Lower leg skin (tissue), 3 donors: ENCODE measurements at regions not wholly inside any gene's neighbourhood (a gene's known extent, or its start where the extent isn't known, plus 50 kb on each side); places are given as distances from the start of the nearest gene placed in this dataset.

Experiments used
- CTCF ChIP-seq, 3 donors: fragments of 450-650 bp; IDR thresholded peaks; one replicate each; pipeline ENCODE4 v1.5.1; 2016; ENCODE audit warnings: antibody characterized with exemption in 3 of 3, mild to moderate bottlenecking in 3 of 3, moderate library complexity in 2 of 3
- POLR2A ChIP-seq, 2 donors: fragments of 450-650 bp; IDR thresholded peaks; one replicate each; pipeline ENCODE4 v1.6.1; 2016 to 2017; ENCODE audit warnings: antibody characterized with exemption in 2 of 2, mild to moderate bottlenecking in 1 of 2, moderate library complexity in 1 of 2

GRCh38 chr2:34907812-34908211 lies 1308.7 kb upstream of the FAM98A start:
- no peak for TF ChIP-seq CTCF (IDR thresholded peaks at IDR 0.05)
- no peak for TF ChIP-seq POLR2A (IDR thresholded peaks at IDR 0.05)
